ENCODE measurements at regions not wholly inside any gene's neighbourhood (a gene's known extent, or its start where the extent isn't known, plus 50 kb on each side); places are given as distances from the start of the nearest gene placed in this dataset.
"Not testable (repeated sequence)": the region's sequence is repeated elsewhere in the genome, so short reads cannot be mapped to it uniquely, and the experiment has no call there.

DNA sequence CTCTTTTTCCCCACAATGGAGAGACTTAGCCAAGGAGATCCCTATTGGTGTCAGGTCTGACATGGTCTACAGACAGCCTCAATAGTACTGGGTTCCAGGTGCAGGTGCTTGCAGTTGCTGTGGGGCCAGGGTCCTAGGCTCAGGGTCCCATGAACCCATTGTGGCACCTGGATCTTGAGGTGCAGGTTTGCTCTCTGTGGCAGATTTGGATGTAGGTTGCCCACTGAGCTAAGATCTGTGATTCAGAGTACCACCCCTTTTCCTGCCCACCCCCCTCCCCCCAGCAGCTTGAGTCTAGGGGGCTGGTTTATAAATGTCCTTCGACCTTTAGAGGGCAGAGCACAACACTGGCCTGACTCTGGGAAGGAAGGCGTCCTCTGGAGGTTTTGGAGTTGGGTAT lies 147.0 kb downstream of the APIP start:
- DNase-seq, result no peak
- H3K4me1 Mint-ChIP-seq (ENCODE audit: low read depth, unreplicated experiment), result no peaks in the 10 kb centered on the region
- intact Hi-C loops (cut with micrococcal nuclease; ENCODE audit: unreplicated experiment), result no loop called here
- no peak overlapping the region for H3K4me3 Mint-ChIP-seq (ENCODE audit: low read depth, unreplicated experiment)
- H3K9me3 Mint-ChIP-seq (ENCODE audit: low read depth, unreplicated experiment), result peaks cover 8% of the 10 kb centered on the region
- H3K27me3 Mint-ChIP-seq (ENCODE audit: unreplicated experiment), result no peaks in the 10 kb centered on the region
- no peaks in the 10 kb centered on the region for H3K36me3 Mint-ChIP-seq (ENCODE audit: insufficient read depth, unreplicated experiment)
- no TSS peak for BruUV-seq (replicated peaks)
- H3K27ac Mint-ChIP-seq (ENCODE audit: unreplicated experiment), result no peak overlapping the region
- CTCF ChIA-PET, result no interaction called here
- TF ChIP-seq, protein P1, sequence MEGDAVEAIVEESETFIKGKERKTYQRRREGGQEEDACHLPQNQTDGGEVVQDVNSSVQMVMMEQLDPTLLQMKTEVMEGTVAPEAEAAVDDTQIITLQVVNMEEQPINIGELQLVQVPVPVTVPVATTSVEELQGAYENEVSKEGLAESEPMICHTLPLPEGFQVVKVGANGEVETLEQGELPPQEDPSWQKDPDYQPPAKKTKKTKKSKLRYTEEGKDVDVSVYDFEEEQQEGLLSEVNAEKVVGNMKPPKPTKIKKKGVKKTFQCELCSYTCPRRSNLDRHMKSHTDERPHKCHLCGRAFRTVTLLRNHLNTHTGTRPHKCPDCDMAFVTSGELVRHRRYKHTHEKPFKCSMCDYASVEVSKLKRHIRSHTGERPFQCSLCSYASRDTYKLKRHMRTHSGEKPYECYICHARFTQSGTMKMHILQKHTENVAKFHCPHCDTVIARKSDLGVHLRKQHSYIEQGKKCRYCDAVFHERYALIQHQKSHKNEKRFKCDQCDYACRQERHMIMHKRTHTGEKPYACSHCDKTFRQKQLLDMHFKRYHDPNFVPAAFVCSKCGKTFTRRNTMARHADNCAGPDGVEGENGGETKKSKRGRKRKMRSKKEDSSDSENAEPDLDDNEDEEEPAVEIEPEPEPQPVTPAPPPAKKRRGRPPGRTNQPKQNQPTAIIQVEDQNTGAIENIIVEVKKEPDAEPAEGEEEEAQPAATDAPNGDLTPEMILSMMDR (IDR thresholded peaks at IDR 0.05; ENCODE audit: unreplicated experiment), result no peak

DNA sequence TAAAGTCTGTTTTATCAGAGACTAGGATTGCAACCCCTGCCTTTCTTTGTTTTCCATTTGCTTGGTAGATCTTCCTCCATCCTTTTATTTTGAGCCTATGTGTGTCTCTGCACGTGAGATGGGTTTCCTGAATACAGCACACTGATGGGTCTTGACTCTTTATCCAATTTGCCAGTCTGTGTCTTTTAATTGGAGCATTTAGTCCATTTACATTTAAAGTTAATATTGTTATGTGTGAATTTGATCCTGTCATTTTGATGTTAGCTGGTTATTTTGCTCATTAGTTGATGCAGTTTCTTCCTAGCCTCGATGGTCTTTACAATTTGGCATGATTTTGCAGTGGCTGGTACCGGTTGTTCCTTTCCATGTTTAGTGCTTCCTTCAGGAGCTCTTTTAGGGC lies 141.7 kb downstream of the EHF start:
- H3K27me3 Mint-ChIP-seq (ENCODE audit: unreplicated experiment); H3K4me3 Mint-ChIP-seq (ENCODE audit: low read depth, unreplicated experiment); H3K36me3 Mint-ChIP-seq (ENCODE audit: insufficient read depth, unreplicated experiment); H3K27ac Mint-ChIP-seq (ENCODE audit: unreplicated experiment); H3K9me3 Mint-ChIP-seq (ENCODE audit: low read depth, unreplicated experiment); H3K4me1 Mint-ChIP-seq (ENCODE audit: low read depth, unreplicated experiment); CTCF ChIA-PET; BruUV-seq (replicated peaks); DNase-seq; intact Hi-C loops (cut with micrococcal nuclease; ENCODE audit: unreplicated experiment): not testable (repeated sequence)

GRCh38 chr11:34758262-34758661 lies 137.4 kb downstream of the EHF start:
- H3K4me1 Mint-ChIP-seq (ENCODE audit: low read depth, unreplicated experiment), result peaks cover 8% of the 10 kb centered on the region
- peaks cover 2% of the 10 kb centered on the region for H3K9me3 Mint-ChIP-seq (ENCODE audit: low read depth, unreplicated experiment)
- TF ChIP-seq, protein P1 (IDR thresholded peaks at IDR 0.05; ENCODE audit: unreplicated experiment), result no peak
- no peak overlapping the region for H3K27ac Mint-ChIP-seq (ENCODE audit: unreplicated experiment)
- no TSS peak for BruUV-seq (replicated peaks)
- CTCF ChIA-PET, result no interaction called here
- H3K36me3 Mint-ChIP-seq (ENCODE audit: insufficient read depth, unreplicated experiment), result no peaks in the 10 kb centered on the region
- no peak for DNase-seq
- intact Hi-C loops (cut with micrococcal nuclease; ENCODE audit: unreplicated experiment), result no loop called here
- no peaks in the 10 kb centered on the region for H3K27me3 Mint-ChIP-seq (ENCODE audit: unreplicated experiment)
- H3K4me3 Mint-ChIP-seq (ENCODE audit: low read depth, unreplicated experiment), result no peak overlapping the region

DNA sequence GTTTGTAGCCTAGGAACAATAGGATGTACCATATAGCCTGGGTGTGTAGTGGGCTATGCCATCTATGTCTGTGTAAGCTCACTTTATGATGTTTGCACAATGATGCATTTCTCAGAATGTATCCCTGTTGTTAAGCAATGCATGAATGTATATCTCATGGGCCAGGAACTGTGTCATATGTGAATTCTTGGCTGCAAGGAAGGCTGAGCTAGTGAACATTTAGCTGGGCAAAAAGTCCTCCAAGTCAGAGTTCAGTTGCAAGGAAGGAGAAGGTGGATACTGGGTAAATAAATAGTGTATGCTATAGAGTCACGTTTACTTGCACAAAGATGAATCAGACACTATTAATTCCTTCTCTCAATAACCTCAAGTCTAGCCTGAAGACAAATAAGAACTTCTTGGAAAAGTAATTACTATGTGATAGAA lies 136.1 kb downstream of the EHF start:
- CTCF ChIA-PET, result no interaction called here
- H3K4me1 Mint-ChIP-seq (ENCODE audit: low read depth, unreplicated experiment), result peaks cover 8% of the 10 kb centered on the region

GRCh38 chr11:34756591-34756990 lies 135.7 kb downstream of the EHF start:
- H3K4me3 Mint-ChIP-seq (ENCODE audit: low read depth, unreplicated experiment), result no peak overlapping the region
- no TSS peak for BruUV-seq (replicated peaks)
- intact Hi-C loops (cut with micrococcal nuclease; ENCODE audit: unreplicated experiment), result no loop called here
- TF ChIP-seq, protein P1 (IDR thresholded peaks at IDR 0.05; ENCODE audit: unreplicated experiment), result no peak
- CTCF ChIA-PET, result no interaction called here
- no peaks in the 10 kb centered on the region for H3K36me3 Mint-ChIP-seq (ENCODE audit: insufficient read depth, unreplicated experiment)
- no peaks in the 10 kb centered on the region for H3K27me3 Mint-ChIP-seq (ENCODE audit: unreplicated experiment)
- no peak for DNase-seq
- no peak overlapping the region for H3K27ac Mint-ChIP-seq (ENCODE audit: unreplicated experiment)
- no peaks in the 10 kb centered on the region for H3K9me3 Mint-ChIP-seq (ENCODE audit: low read depth, unreplicated experiment)
- H3K4me1 Mint-ChIP-seq (ENCODE audit: low read depth, unreplicated experiment), result peaks cover 8% of the 10 kb centered on the region

More for the DNA sequence above, 136.1 kb downstream of the EHF start:
- no peak overlapping the region for H3K27ac Mint-ChIP-seq (ENCODE audit: unreplicated experiment)
- no peak overlapping the region for H3K4me3 Mint-ChIP-seq (ENCODE audit: low read depth, unreplicated experiment)
- H3K9me3 Mint-ChIP-seq (ENCODE audit: low read depth, unreplicated experiment), result no peaks in the 10 kb centered on the region
- BruUV-seq (replicated peaks), result no TSS peak
- no peak for DNase-seq
- no peaks in the 10 kb centered on the region for H3K36me3 Mint-ChIP-seq (ENCODE audit: insufficient read depth, unreplicated experiment)
- intact Hi-C loops (cut with micrococcal nuclease; ENCODE audit: unreplicated experiment), result no loop called here
- TF ChIP-seq, protein P1 (IDR thresholded peaks at IDR 0.05; ENCODE audit: unreplicated experiment), result no peak
- H3K27me3 Mint-ChIP-seq (ENCODE audit: unreplicated experiment), result no peaks in the 10 kb centered on the region
